HG03565 (cell line): ENCODE measurements at regions not wholly inside any gene's neighbourhood (a gene's known extent, or its start where the extent isn't known, plus 50 kb on each side); places are given as distances from the start of the nearest gene placed in this dataset.
A peak's percentile ranks its signal among the peaks of the same experiment; 100 is the strongest.

Source experiments
- ATAC-seq: cut with Tn5 transposase; IDR thresholded peaks from one replicate; pipeline ENCODE4 v1.9.1; 2021; ENCODE audit warnings: mild to moderate bottlenecking, moderate library complexity; ENCODE audit not compliant: unreplicated experiment

GRCh38 chr6:98498866-98499265 is 335.5 kb upstream of the POU3F2 start:
- no peak for ATAC-seq

GRCh38 chr6:98514073-98514720 is 320.2 kb upstream of the POU3F2 start:
- no peak for ATAC-seq

DNA sequence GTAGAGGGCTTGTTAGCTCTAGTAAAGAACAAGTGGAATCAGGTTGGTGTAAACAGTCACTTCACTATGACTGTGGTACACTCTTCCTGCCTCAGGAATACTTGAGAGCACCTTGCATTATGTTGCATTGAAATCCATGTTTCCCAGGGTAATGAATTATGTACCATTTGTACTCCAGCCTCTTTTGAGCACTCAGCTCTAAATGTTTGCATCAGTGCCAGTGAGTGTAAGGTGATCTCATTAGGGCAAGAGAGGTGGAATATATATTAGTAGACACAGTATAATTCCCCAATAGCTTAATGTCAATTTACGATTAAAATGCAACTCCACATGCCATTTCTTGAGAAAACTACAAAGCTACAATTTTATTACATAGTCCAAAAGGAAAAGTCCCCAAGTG is 319.6 kb upstream of the POU3F2 start:
- ATAC-seq = no peak

DNA sequence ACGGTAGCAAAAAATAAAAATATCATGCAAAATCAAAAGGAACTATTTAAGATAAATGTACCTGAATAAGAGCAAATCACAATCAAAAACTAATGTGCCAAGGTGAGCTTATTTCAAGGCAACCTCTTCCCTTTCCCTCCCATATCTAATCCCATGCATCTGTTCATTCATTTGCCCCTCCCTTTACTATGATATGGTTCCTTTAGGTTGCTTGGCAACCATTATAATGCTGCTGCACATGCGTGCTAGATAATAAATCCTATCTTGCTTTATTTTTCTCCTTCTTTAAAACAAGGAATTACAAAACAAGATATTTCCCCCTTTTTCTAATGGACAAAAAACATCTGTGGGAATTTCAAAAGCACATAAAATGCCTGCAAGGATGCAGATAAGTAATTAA is 318.2 kb upstream of the POU3F2 start:
- ATAC-seq = no peak

DNA sequence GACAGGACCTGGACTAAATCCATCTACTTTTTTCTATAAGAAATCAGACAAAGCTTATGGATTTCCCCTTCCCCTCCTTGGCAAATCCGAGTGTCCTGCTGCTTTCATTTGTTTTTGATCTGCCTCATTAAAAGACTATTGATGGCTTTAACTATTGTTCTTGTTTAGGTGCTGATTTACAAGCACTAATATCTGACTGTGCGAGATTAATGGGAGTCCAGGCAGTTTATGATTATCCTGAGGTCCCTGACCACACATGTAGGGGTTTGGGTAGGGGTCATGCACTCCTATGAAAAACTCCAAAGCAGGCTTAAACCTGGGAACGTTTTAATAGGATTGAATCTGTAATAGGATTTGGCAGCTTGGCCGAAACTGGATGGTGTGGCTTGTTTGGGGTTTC is 317.5 kb upstream of the POU3F2 start:
- no peak for ATAC-seq

GRCh38 chr6:98525860-98526259 is 308.5 kb upstream of the POU3F2 start:
- no peak for ATAC-seq

DNA sequence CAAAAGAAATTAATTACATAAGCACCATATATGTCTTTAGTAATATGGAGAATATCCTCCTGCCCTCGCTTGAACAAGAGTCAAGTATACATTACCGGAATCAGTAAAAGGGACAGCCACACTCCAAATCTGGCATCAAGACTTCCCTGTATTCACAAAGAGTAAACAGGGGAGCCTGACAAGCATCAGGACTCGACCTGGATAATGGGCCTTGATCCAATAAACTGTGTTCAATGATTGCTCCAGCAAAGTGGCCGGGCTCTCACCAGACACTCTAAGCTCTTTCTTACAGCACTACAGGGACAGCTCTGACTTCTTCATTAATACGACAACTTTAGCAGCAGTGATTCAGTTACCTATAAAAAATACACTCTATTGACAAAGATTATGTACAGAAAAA is 307.9 kb upstream of the POU3F2 start:
- ATAC-seq = no peak

- no peak for ATAC-seq
Measured at GRCh38 chr6:98529364-98529763, 305.0 kb upstream of the POU3F2 start.

GRCh38 chr6:98530732-98531131 is 303.6 kb upstream of the POU3F2 start:
- no peak for ATAC-seq

- no peak for ATAC-seq
Measured at GRCh38 chr6:98532004-98532403, 302.4 kb upstream of the POU3F2 start.

- ATAC-seq = peak; percentile 72
Measured at GRCh38 chr6:98539741-98540140, 294.6 kb upstream of the POU3F2 start.

- ATAC-seq = no peak
Measured at GRCh38 chr6:98546376-98546775, 288.0 kb upstream of the POU3F2 start.

GRCh38 chr6:98547151-98547550 is 287.2 kb upstream of the POU3F2 start:
- ATAC-seq = no peak

GRCh38 chr6:98547634-98548033 is 286.7 kb upstream of the POU3F2 start:
- ATAC-seq = no peak

- ATAC-seq = no peak
Measured at GRCh38 chr6:98548301-98548700, 286.1 kb upstream of the POU3F2 start.

- ATAC-seq = no peak
Measured at GRCh38 chr6:98560418-98560817, 274.0 kb upstream of the POU3F2 start.

- ATAC-seq = no peak
Measured at GRCh38 chr6:98560841-98561240, 273.5 kb upstream of the POU3F2 start.

GRCh38 chr6:98566126-98566525 is 268.2 kb upstream of the POU3F2 start:
- ATAC-seq = no peak

GRCh38 chr6:98572579-98572978 is 261.8 kb upstream of the POU3F2 start:
- no peak for ATAC-seq

DNA sequence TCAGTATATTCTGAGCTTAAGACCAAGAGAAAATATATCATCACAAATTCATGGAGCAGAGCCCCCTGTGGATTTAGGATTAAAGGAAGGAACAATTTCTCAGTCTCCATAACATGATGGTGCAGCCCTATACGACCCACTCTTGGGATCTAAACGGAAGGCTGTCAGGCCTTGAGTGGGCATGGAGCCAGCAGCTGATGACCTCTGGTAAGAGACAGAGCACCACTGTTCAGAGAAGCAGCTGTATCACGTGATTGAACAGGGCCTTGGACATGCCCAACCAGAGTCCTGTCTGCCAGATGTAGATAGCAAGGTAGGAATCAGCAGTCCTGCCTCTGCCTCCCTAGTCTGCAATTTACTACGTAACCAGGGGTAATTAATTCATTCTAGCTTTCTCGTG is 259.4 kb upstream of the POU3F2 start:
- no peak for ATAC-seq

- no peak for ATAC-seq
Measured at GRCh38 chr6:98576791-98577190, 257.6 kb upstream of the POU3F2 start.

DNA sequence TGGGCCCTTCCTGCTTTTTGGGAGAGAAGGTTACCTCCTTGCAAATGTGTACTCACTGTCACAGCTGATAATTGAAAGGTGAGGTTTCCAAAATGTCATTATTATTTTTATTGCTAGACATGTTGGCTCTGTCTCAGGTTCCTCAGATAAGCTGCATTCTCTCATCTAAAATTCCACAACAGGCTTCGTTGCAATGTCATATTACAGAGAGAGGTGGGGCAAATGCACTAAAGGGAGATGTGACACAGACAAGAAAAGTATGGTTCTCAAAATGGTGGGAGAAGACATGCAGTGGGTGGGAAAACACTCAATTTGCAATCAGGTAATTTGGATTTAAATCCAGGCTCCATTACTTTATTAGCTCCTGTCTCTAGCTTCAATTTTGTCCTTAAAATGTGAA is 256.4 kb upstream of the POU3F2 start:
- no peak for ATAC-seq

DNA sequence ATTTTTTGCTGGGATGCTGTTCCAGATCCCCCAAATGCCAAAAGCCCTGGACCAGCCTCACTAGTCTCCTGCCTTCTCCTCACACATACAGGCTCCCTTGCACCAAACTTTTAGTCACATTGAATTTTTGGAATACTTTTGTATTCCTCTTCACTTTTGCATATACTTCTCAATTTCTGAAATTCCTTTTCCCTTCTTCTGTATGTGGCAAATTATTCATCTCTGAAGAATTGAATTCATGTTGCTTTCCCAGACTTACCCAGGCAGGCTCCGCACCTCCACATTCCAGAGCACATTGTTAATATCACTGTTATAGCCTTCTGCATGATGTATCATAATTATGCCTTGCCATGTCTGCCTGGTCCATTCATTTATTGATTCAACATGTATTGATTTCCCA is 255.3 kb upstream of the POU3F2 start:
- ATAC-seq = no peak
